HG03280 (cell line): ENCODE measurements at regions not wholly inside any gene's neighbourhood (a gene's known extent, or its start where the extent isn't known, plus 50 kb on each side); places are given as distances from the start of the nearest gene placed in this dataset.
"Not testable (repeated sequence)": the region's sequence is repeated elsewhere in the genome, so short reads cannot be mapped to it uniquely, and the experiment has no call there.

Experiments used
- ATAC-seq: cut with Tn5 transposase; IDR thresholded peaks from one replicate; pipeline ENCODE4 v1.9.1; 2021; ENCODE audit warnings: mild to moderate bottlenecking, moderate library complexity; ENCODE audit not compliant: unreplicated experiment

DNA sequence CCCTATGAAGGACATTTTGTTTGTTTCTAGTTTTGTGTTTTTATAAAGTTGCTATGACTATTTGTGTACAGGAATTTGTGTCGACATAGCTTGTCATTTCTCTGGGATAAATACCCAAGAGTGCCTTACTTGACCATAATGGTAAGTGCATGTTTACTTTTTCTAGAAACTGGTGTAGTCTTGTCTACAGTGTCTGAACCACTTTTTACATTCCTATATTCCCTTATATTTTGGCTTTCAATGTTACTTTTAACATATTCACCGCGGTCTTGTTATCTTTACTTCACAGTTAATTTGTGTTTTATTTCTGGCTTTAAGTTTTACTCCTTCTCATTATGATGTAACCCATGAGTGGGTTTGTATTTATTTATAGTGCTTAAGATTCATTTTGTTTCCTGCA lies 444.4 kb upstream of the RGS17 start:
- no peak for ATAC-seq

DNA sequence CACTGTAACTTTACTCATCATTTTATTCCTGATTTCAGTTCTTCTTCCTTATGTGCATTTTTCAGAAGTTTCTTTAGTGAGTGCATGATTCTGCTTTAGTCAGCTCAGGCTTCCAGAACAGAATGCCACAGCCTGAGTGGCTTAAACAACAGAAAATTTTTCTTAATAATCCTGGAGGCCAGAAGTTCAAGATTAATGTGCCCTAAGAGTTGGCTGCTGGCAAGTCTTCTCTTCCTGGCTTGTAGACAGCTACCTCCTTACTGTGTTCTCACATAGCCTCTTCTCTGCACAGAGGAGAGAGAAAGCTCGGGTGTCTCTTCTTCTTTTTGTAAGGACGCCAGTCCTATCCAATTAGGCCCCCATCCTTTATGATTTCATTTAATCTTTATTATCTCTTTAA lies 443.1 kb upstream of the RGS17 start:
- no peak for ATAC-seq

DNA sequence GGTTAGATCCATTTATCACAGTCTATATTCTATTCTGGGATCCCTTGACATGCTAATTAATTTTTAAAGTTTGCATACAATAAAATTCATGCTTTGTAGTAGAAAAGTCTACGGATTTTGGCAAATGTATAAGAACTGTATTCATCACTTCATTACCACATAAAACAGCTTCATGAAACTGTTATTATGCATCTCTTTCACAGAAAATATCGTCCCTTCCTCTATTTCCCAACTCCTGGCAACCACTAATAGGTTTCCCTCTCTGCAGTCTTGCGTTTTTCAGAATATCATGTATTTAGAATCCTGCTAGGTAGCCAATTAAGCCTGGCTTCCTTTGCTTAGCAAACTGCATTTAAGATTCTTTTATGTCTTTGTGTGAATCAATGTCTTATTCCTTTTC lies 441.3 kb upstream of the RGS17 start:
- no peak for ATAC-seq

DNA sequence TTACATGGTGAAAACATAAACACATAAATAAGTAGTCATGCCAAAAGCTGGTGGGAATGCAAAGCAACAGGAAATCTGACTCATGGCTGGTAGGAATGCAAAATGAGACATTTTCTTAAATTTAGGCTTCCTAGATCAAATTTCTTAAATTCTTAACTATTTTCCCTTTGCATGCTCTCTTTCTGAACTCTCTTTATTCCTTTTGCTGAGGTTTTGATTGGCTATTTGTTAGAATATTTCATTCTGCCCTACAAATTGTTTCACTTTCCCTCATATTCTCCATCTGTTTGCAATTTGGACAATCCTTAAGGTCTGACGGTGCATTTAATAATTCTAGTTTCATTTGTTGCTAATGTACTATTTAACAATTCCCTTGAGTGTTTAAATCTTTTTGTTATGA lies 437.5 kb upstream of the RGS17 start:
- no peak for ATAC-seq

- ATAC-seq, result no peak
Observed at GRCh38 chr6:153564803-153565202, 433.7 kb upstream of the RGS17 start.

- ATAC-seq, result no peak
Observed at GRCh38 chr6:153563001-153563400, 431.9 kb upstream of the RGS17 start.

- no peak for ATAC-seq
Observed at GRCh38 chr6:153553627-153554026, 422.5 kb upstream of the RGS17 start.

GRCh38 chr6:153539602-153540001 lies 408.5 kb upstream of the RGS17 start:
- ATAC-seq, result no peak

DNA sequence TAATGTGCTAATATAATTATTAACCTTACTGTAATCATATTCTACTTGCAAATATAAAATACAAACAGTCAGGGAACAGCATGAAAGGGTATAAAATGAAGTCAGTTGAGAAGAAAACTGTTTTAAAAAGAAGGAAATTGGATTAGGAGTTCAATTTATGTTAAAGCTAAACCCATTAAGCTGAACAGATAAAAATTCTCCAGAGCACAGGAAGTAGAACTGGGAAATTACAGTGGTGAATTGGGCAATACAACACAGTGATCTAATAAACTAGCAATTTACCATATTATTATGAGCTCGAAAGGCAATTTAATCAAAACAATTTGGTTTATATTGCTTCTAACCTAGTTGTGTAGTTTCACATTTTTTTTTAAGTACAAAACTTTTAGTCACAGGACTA lies 407.4 kb upstream of the RGS17 start:
- ATAC-seq, result no peak

DNA sequence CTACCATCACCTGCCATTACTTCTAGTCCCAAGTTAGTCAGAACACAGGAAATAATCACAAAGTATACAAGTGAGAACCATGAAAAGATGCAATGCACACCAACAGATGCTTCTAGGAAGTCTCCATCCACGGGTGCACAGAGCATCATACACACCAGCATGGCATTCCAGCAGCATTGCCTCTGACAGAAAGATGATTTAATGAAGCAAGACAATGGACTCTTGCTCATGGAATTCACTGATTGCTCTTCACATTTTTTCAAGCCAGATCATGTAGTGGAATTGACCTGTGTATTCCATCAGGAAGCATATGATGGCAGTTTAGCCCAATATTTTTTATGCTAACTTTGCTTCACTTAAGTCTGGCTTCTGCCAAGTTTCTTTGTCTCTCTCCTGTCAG lies 406.3 kb upstream of the RGS17 start:
- no peak for ATAC-seq

DNA sequence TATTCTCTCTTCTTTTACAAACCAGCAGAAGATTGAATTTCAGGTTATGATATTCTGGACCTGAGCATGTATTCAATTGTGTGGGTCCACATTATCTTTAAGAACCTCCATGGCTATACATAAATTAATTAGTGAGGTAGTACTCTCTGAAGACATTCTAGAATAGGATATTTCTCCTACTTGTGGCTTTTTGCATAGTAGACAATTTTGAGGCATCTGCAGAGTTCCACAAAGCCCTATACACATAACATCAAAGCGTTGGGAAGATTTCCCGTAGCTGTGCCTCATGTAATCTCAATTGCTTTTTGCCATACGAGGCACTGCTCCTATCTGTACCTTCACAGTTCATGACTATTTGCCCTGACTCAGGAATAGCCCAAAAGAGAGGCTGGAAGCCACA lies 395.4 kb upstream of the RGS17 start:
- no peak for ATAC-seq

DNA sequence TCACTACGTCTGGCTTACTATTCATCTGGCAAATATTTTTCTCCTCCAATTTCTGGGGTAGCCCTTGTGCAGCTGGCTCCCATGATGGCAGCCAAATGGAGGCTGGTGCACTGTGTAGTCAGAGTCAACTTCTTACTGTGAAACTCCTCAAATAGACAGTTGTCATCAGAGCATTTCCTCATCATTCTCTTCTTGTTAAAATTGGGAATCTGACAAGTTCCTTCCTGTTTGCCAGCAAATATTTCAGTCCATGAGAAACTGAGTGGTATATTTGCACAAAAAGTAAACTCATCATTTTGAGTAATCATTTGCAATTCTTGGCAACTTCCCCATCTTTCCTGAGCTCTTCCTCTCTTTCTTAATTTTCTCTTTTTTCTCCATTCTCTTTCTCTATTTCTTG lies 394.9 kb upstream of the RGS17 start:
- no peak for ATAC-seq

GRCh38 chr6:153523390-153523789 lies 392.3 kb upstream of the RGS17 start:
- ATAC-seq, result no peak

GRCh38 chr6:153511896-153512496 lies 380.9 kb upstream of the RGS17 start:
- peak; percentile 83 for ATAC-seq

- ATAC-seq, result no peak
Observed at GRCh38 chr6:153503810-153504209, 372.7 kb upstream of the RGS17 start.

GRCh38 chr6:153493501-153493900 lies 362.4 kb upstream of the RGS17 start:
- no peak for ATAC-seq

DNA sequence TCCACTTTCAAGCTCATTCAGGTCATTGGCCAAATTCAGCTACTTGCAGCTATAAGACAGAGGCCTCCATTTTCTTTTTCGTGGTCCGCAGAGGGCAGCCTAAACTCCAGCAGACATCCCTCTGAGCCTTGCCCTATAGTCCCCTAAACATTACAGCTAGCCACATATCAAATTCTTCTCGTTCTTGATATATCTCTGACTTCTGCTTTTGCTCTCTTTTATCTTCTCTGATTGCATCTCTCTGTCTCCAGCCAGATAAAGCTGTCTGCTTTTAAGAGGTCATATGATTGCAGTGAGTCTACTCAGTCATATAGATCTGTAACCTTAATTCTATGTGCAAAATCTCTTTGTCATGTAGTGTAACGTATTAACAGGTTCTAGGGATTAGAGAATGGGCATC lies 358.4 kb upstream of the RGS17 start:
- no peak for ATAC-seq

DNA sequence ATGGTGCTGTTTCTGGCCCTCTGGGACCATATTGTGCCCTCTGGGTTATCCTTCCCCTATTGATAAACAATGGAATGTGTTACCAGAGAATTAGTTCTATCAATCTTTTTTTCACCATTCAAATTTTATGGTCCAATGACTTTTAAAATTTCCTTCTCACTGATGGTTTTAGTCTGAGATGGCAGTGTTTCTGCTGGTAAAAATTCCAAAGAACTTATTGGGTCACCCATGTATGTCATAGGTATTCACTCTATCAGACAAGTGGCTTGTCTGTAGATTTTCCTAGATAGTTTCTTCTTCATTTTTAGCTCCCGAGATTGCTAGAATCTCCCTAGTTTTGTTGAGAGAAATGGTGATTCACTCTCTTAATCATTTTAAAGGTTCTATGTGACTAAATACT lies 357.2 kb upstream of the RGS17 start:
- no peak for ATAC-seq

- ATAC-seq, result no peak
Observed at GRCh38 chr6:153485072-153485471, 354.0 kb upstream of the RGS17 start.

DNA sequence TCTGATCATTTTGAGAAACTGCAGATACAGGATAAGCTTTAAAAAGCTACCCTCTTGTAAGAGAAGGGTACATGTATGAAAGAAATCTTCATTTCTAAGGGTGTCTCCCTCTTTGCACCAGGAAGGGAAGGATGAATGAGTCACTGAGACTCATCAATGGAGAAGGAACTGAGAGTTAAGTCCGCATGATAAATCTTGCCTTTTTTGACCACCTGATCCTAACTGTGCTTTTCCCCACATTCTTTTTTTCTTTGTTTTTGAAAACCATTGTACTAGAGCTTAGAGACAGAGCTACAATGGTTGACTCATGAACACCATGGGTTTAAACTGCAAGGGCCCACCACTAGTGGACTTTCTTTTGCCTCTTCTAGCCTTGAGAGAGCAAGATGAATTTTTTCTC lies 353.0 kb upstream of the RGS17 start:
- no peak for ATAC-seq

DNA sequence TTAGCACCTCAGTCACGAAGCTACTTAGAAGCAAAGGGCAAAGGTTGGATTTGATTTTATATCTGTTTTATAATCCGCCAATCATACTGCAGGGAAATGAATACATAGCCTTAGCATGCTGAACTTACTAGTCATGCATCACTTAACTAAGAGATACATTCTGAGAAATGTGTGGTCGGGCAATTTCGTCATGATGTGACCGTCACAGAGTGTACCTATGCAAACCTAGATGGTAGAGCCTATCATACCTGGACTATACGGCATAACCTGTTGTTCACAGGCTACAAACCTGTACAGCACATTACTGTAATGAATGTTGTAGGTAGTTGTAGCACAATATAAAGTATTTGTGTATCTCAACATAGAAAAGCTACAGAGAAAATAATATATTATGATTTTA lies 345.2 kb upstream of the RGS17 start:
- peak; percentile 43 for ATAC-seq

GRCh38 chr6:153465050-153465449 lies 334.0 kb upstream of the RGS17 start:
- no peak for ATAC-seq

GRCh38 chr6:153449279-153449678 lies 318.2 kb upstream of the RGS17 start:
- ATAC-seq, result no peak

DNA sequence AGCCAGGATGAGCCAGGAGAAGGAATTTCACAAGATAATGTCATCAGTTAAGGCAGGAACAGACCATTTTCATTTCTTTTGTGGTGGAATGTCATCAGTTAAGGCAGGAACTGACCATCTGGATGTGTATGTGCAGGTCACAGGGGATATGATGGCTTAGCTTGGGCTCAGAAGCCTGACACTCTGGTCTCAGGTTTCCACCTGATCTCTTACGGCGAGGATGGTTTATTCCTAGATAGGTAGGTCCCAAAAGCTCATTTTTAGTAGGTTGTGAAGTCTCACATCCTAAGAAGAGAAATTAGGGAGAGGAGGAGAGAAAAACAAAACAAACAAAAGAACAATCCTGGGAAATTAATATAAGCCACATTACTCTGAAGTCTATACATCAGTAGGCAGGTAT lies 311.7 kb upstream of the RGS17 start:
- not testable (repeated sequence) for ATAC-seq
